Natural killer cell (primary cell): ENCODE measurements at regions not wholly inside any gene's neighbourhood (a gene's known extent, or its start where the extent isn't known, plus 50 kb on each side); places are given as distances from the start of the nearest gene placed in this dataset.

Experiments
- ATAC-seq, 3 donors: fragments of 150-1000 bp in 2 of 3; fragments of 200-7000 bp in 1 of 3; cut with Tn5 transposase; 1 replicate in 1 of 3; 2 replicates in 2 of 3; pipeline ENCODE4 v1.10.0; 2021; ENCODE audit warnings: mild to moderate bottlenecking in 2 of 3, moderate library complexity in 2 of 3
- DNase-seq, 2 donors: peaks; one replicate each; pipeline versions ENCODE4 v3.0.0 to v3.0.0-alpha.2; 2013 to 2021; ENCODE audit warnings: mixed read lengths in 1 of 2
- H3K27ac ChIP-seq: one replicate; pipeline ENCODE4 v1.5.1; 2013; ENCODE audit warnings: mild to moderate bottlenecking, low read length
- H3K27me3 ChIP-seq: one replicate; pipeline ENCODE4 v1.6.1; 2013; ENCODE audit warnings: low read length; ENCODE audit not compliant: control insufficient read depth, insufficient read depth
- H3K36me3 ChIP-seq: one replicate; pipeline ENCODE4 v1.6.1; 2013; ENCODE audit warnings: low read length; ENCODE audit not compliant: control insufficient read depth, insufficient read depth
- H3K4me1 ChIP-seq: one replicate; pipeline ENCODE4 v1.6.1; 2013; ENCODE audit warnings: low read length; ENCODE audit not compliant: control insufficient read depth, insufficient read depth
- H3K4me3 ChIP-seq: one replicate; pipeline ENCODE4 v1.5.1; 2013; ENCODE audit warnings: low read length
- H3K9me3 ChIP-seq: one replicate; pipeline ENCODE4 v1.6.1; 2013; ENCODE audit warnings: low read length; ENCODE audit not compliant: control insufficient read depth, insufficient read depth
- H3K27ac Mint-ChIP-seq, 2 donors: one replicate each; pipeline ENCODE4 v1.8.0; 2022; ENCODE audit warnings: mild to moderate bottlenecking in 2 of 2, mixed read lengths in 2 of 2, moderate library complexity in 1 of 2
- H3K27me3 Mint-ChIP-seq, 2 donors: one replicate each; pipeline ENCODE4 v1.8.0; 2022; ENCODE audit warnings: low read depth in 2 of 2, mixed read lengths in 2 of 2
- H3K36me3 Mint-ChIP-seq: one replicate; pipeline ENCODE4 v1.8.0; 2022; ENCODE audit warnings: mixed read lengths
- H3K4me1 Mint-ChIP-seq, 2 donors: one replicate each; pipeline ENCODE4 v1.8.0; 2022; ENCODE audit warnings: mixed read lengths in 2 of 2
- H3K4me3 Mint-ChIP-seq: one replicate; pipeline ENCODE4 v1.8.0; 2022; ENCODE audit warnings: mild to moderate bottlenecking, moderate library complexity, mixed read lengths
- H3K9me3 Mint-ChIP-seq, 2 donors: one replicate each; pipeline ENCODE4 v1.8.0; 2022; ENCODE audit warnings: mixed read lengths in 2 of 2
- WGBS: methylation state at CpG from one replicate; pipeline ENCODE4 v1.1.7; 2013; ENCODE audit warnings: missing lambda C conversion rate; ENCODE audit not compliant: insufficient coverage; 5-methylcytosine and 5-hydroxymethylcytosine counted together
- intact Hi-C: fragments of 100-400 bp; cut with micrococcal nuclease; formaldehyde crosslinking; loops from one replicate; pipeline ENCODE4 v1.14.2; 2022
- TF ChIP-seq, protein P1 (sequence below): fragments of 200-600 bp; IDR thresholded peaks from one replicate; pipeline ENCODE4 v1.8.0; 2022; ENCODE audit warnings: antibody characterized with exemption

DNA sequence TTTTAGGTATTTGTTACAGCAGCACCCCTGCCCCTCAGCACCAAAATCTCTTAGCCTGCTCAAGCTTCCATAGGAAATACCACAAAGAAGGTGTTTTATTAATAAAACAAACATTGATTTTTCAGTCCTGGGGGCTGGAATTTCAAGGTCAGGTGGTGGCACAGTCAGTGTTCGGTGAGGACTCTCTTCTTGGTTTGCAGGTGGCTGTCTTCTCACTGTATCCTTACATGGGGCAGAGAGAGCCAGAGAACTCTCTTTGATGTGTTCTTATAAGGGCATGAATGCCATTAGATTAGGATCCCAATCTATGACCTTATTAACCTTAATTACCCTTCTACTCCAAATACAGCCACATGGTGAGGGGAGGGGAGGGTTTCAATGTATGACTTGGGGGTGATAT, 112.3 kb upstream of the PFKP start:
- Mint-ChIP-seq H3K4me1 (no peaks in the 10 kb centered on the region), H3K9me3 (no peaks in the 10 kb centered on the region), H3K4me3 (no peak overlapping the region), H3K36me3 (no peaks in the 10 kb centered on the region), H3K27ac (no peak overlapping the region), H3K27me3 (peaks cover 3 to 8% of the 10 kb centered on the region in 2 donors)
- intact Hi-C loops, result no loop called here
- Histone ChIP-seq H3K4me3 (no peak overlapping the region), H3K36me3 (no peaks in the 10 kb centered on the region), H3K4me1 (no peaks in the 10 kb centered on the region), H3K9me3 (no peaks in the 10 kb centered on the region), H3K27ac (no peak overlapping the region), H3K27me3 (no peaks in the 10 kb centered on the region)
- TF ChIP-seq, protein P1, sequence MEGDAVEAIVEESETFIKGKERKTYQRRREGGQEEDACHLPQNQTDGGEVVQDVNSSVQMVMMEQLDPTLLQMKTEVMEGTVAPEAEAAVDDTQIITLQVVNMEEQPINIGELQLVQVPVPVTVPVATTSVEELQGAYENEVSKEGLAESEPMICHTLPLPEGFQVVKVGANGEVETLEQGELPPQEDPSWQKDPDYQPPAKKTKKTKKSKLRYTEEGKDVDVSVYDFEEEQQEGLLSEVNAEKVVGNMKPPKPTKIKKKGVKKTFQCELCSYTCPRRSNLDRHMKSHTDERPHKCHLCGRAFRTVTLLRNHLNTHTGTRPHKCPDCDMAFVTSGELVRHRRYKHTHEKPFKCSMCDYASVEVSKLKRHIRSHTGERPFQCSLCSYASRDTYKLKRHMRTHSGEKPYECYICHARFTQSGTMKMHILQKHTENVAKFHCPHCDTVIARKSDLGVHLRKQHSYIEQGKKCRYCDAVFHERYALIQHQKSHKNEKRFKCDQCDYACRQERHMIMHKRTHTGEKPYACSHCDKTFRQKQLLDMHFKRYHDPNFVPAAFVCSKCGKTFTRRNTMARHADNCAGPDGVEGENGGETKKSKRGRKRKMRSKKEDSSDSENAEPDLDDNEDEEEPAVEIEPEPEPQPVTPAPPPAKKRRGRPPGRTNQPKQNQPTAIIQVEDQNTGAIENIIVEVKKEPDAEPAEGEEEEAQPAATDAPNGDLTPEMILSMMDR, result no peak
- WGBS, result 80% methylated on average over 1 of the region's 1 CpG
- no peak for ATAC-seq
- DNase-seq, result no peak

DNA sequence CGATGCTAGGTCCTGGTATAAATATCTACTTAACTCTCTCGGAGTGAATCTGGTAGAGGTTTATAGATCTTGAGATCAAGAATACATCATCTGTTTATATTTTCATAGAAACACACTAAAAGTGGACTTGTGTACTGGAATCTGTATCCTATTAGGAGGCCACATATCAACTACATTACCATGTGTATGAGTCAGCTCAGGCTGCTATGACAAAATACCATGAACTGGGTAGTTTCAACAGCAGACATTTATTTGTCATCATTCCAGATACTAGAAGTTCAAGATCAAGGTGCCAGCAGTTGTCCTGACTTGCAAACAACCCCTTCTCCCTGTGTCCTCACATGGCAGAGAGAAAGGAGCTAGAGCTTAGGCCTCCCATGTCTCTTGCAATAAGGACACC, 113.9 kb upstream of the PFKP start:
- Mint-ChIP-seq H3K4me3 (no peak overlapping the region), H3K27me3 (peaks cover 8 to 14% of the 10 kb centered on the region in 2 donors), H3K27ac (no peak overlapping the region), H3K36me3 (no peaks in the 10 kb centered on the region), H3K9me3 (no peaks in the 10 kb centered on the region), H3K4me1 (no peaks in the 10 kb centered on the region)
- intact Hi-C loops, result no loop called here
- H3K4me1 ChIP-seq, result no peaks in the 10 kb centered on the region
- ATAC-seq (no peak), DNase-seq (no peak)
- H3K36me3 ChIP-seq, result no peaks in the 10 kb centered on the region
- no peak overlapping the region for H3K4me3 ChIP-seq
- no CpG with 5 or more reads among the region's 2 CpGs for WGBS
- H3K27ac ChIP-seq, result no peak overlapping the region
- TF ChIP-seq, protein P1, result no peak
- H3K27me3 ChIP-seq, result no peaks in the 10 kb centered on the region
- H3K9me3 ChIP-seq, result no peaks in the 10 kb centered on the region

DNA sequence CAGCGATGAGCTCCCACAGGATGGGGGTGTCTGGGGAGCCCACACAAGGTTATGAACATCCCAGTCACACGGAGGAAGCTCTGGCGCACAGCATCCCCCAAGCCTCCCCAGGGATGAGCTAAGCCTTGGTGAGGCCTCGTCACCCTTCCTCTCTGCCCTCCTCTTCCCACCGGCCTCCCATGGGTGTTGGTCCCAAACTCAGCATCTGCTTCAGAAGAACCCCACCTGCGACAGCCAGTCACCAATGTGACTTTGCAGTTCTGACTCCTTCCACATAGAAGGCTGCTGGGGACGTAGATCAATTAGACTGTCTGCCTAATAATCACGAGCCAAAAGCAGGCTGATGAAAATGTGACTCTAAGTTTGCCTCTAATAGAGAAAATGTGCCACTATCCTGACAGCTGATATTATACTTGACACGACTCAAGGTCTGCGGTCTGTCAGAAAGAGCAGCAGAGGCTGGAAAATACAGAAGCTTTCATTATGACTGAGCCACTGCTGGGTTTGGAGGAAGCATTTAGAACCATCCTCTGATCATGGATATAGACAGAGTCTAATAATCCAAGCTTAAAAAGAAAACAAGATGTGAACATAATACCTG, 116.0 kb upstream of the PFKP start:
- WGBS, result 84% methylated on average over 10 of the region's 10 CpGs
- no peak for ATAC-seq

More for the DNA sequence above, 116.0 kb upstream of the PFKP start:
- Histone ChIP-seq H3K27ac (no peak overlapping the region), H3K27me3 (peaks cover 3% of the 10 kb centered on the region), H3K36me3 (no peaks in the 10 kb centered on the region), H3K4me1 (no peaks in the 10 kb centered on the region), H3K9me3 (no peaks in the 10 kb centered on the region), H3K4me3 (no peak overlapping the region)
- TF ChIP-seq, protein P1, result no peak
- H3K36me3 Mint-ChIP-seq, result no peaks in the 10 kb centered on the region
- H3K9me3 Mint-ChIP-seq, result no peaks in the 10 kb centered on the region
- no peak overlapping the region for H3K4me3 Mint-ChIP-seq
- no peak for DNase-seq
- intact Hi-C loops, result no loop called here
- H3K27me3 Mint-ChIP-seq, result peaks cover 11 to 14% of the 10 kb centered on the region in 2 donors
- no peaks in the 10 kb centered on the region for H3K4me1 Mint-ChIP-seq
- no peak overlapping the region for H3K27ac Mint-ChIP-seq
